ENCODE measurements at regions not wholly inside any gene's neighbourhood (a gene's known extent, or its start where the extent isn't known, plus 50 kb on each side); places are given as distances from the start of the nearest gene placed in this dataset.

GRCh38 chr18:10291568-10291981 is 162.9 kb upstream of the APCDD1 start:
- TF ChIP-seq EZH2 (IDR thresholded peaks at IDR 0.05): no peak
- TF ChIP-seq POLR2AphosphoS5 (IDR thresholded peaks at IDR 0.05; ENCODE audit: borderline replicate concordance, low read depth, low read length): no peak
- TF ChIP-seq FOXP2 (optimal IDR thresholded peaks at IDR 0.05; ENCODE audit: control extremely low read depth, extremely low read length, insufficient read depth): no peak
